Omental fat pad (tissue), 3 donors: ENCODE measurements at regions not wholly inside any gene's neighbourhood (a gene's known extent, or its start where the extent isn't known, plus 50 kb on each side); places are given as distances from the start of the nearest gene placed in this dataset.

ENCODE experiments used
- ATAC-seq: fragments of 150-250 bp; one replicate; pipeline ENCODE4 v1.9.1; 2016; ENCODE audit warnings: mild to moderate bottlenecking, moderate library complexity; ENCODE audit not compliant: low FRiP score
- DNase-seq: peaks from one replicate; pipeline ENCODE4 v3.0.0-alpha.2; 2019; ENCODE audit warnings: low spot score
- CTCF ChIP-seq, 3 donors: fragments of 450-650 bp; IDR thresholded peaks; one replicate each; pipeline ENCODE4 v1.5.1; 2016 to 2017; ENCODE audit warnings: antibody characterized with exemption in 3 of 3, mild to moderate bottlenecking in 3 of 3, moderate library complexity in 2 of 3

GRCh38 chr17:62866471-62866870 is 58.4 kb upstream of the MARCHF10 start:
- DNase-seq: no peak
- no peak for TF ChIP-seq CTCF (IDR thresholded peaks at IDR 0.05)

GRCh38 chr17:62865586-62865985 is 57.5 kb upstream of the MARCHF10 start:
- TF ChIP-seq CTCF (IDR thresholded peaks at IDR 0.05): no peak
- no peak for DNase-seq
- ATAC-seq: no peak

More at GRCh38 chr17:62866471-62866870, 58.4 kb upstream of the MARCHF10 start:
- ATAC-seq: no peak

- no peak for DNase-seq
- TF ChIP-seq CTCF (IDR thresholded peaks at IDR 0.05): no peak
- ATAC-seq: no peak
These were observed 54.1 kb upstream of the MARCHF10 start for GRCh38 chr17:62862251-62862650.

- DNase-seq (no peak), ATAC-seq (no peak)
- no peak for TF ChIP-seq CTCF (IDR thresholded peaks at IDR 0.05)
These were observed 53.1 kb upstream of the MARCHF10 start for GRCh38 chr17:62860962-62861873.

- DNase-seq (no peak), ATAC-seq (peak; percentile 68)
- no peak for TF ChIP-seq CTCF (IDR thresholded peaks at IDR 0.05)
These were observed 51.0 kb upstream of the MARCHF10 start for GRCh38 chr17:62859146-62859545.
